Naive B cell (primary cell): ENCODE measurements at regions not wholly inside any gene's neighbourhood (a gene's known extent, or its start where the extent isn't known, plus 50 kb on each side); places are given as distances from the start of the nearest gene placed in this dataset.
A peak's percentile ranks its signal among the peaks of the same experiment; 100 is the strongest.

Source experiments
- ATAC-seq, 2 donors: fragments of 150-1000 bp; cut with Tn5 transposase; 2 replicates each; pipeline ENCODE4 v1.10.0; 2021; ENCODE audit warnings: low read depth in 2 of 2, mild to moderate bottlenecking in 2 of 2, moderate library complexity in 2 of 2
- DNase-seq: peaks from one replicate; pipeline ENCODE4 v3.0.0; 2022
- H3K27ac Mint-ChIP-seq, 6 donors: one replicate each; pipeline ENCODE4 v1.8.0; 2020 to 2022; ENCODE audit warnings: mild to moderate bottlenecking in 6 of 6, mixed read lengths in 6 of 6, moderate library complexity in 5 of 6, inconsistent platforms in 2 of 6
- H3K27me3 Mint-ChIP-seq, 3 donors: one replicate each; pipeline ENCODE4 v1.8.0; 2021 to 2022; ENCODE audit warnings: mixed read lengths in 3 of 3, mild to moderate bottlenecking in 1 of 3
- H3K36me3 Mint-ChIP-seq, 2 donors: one replicate each; pipeline ENCODE4 v1.8.0; 2020 to 2022; ENCODE audit warnings: mixed read lengths in 2 of 2, inconsistent platforms in 1 of 2, mild to moderate bottlenecking in 1 of 2
- H3K4me1 Mint-ChIP-seq, 3 donors: one replicate each; pipeline ENCODE4 v1.8.0; 2020 to 2022; ENCODE audit warnings: mixed read lengths in 3 of 3, inconsistent platforms in 1 of 3, mild to moderate bottlenecking in 1 of 3, moderate library complexity in 1 of 3
- H3K4me3 Mint-ChIP-seq, 8 donors: one replicate each; pipeline ENCODE4 v1.8.0; 2020 to 2022; ENCODE audit warnings: mild to moderate bottlenecking in 8 of 8, mixed read lengths in 8 of 8, moderate library complexity in 8 of 8, inconsistent platforms in 2 of 8
- H3K9me3 Mint-ChIP-seq, 7 donors: one replicate each; pipeline ENCODE4 v1.8.0; 2020 to 2022; ENCODE audit warnings: mixed read lengths in 7 of 7, mild to moderate bottlenecking in 5 of 7, inconsistent platforms in 2 of 7, moderate library complexity in 1 of 7

- H3K4me1 Mint-ChIP-seq = no peaks in the 10 kb centered on the region
- peaks cover 1 to 7% (median 5%) of the 10 kb centered on the region in 3 donors for H3K27me3 Mint-ChIP-seq
- peak overlapping the region in 1 of 6 donors; percentile 2 for H3K27ac Mint-ChIP-seq
- H3K36me3 Mint-ChIP-seq = no peaks in the 10 kb centered on the region
- DNase-seq = no peak
- no peak overlapping the region for H3K4me3 Mint-ChIP-seq
- peaks cover 4 to 15% (median 11%) of the 10 kb centered on the region in 7 donors for H3K9me3 Mint-ChIP-seq
- no peak for ATAC-seq
Observed at GRCh38 chr6:8535519-8535918, 100.2 kb upstream of the SLC35B3 start.

- peaks cover 0 to 7% (median 4%) of the 10 kb centered on the region in 3 donors for H3K27me3 Mint-ChIP-seq
- DNase-seq = no peak
- H3K27ac Mint-ChIP-seq = no peak overlapping the region
- ATAC-seq = no peak
- H3K4me3 Mint-ChIP-seq = no peak overlapping the region
- no peaks in the 10 kb centered on the region for H3K4me1 Mint-ChIP-seq
- no peaks in the 10 kb centered on the region for H3K36me3 Mint-ChIP-seq
- no peaks in the 10 kb centered on the region for H3K9me3 Mint-ChIP-seq
Observed at GRCh38 chr6:8530785-8531435, 95.6 kb upstream of the SLC35B3 start.

GRCh38 chr6:8529250-8529649 lies 93.9 kb upstream of the SLC35B3 start:
- Mint-ChIP-seq H3K27me3 (peaks cover 0 to 4% (median 0%) of the 10 kb centered on the region in 3 donors), H3K4me1 (no peaks in the 10 kb centered on the region), H3K27ac (no peak overlapping the region), H3K36me3 (no peaks in the 10 kb centered on the region), H3K9me3 (no peaks in the 10 kb centered on the region), H3K4me3 (no peak overlapping the region)
- ATAC-seq = no peak
- no peak for DNase-seq

- no peak overlapping the region for H3K4me3 Mint-ChIP-seq
Observed at GRCh38 chr6:8527818-8528217, 92.5 kb upstream of the SLC35B3 start.

GRCh38 chr6:8526624-8527023 lies 91.3 kb upstream of the SLC35B3 start:
- ATAC-seq (no peak), DNase-seq (no peak)
- Mint-ChIP-seq H3K4me1 (no peaks in the 10 kb centered on the region), H3K9me3 (peaks cover 0 to 12% (median 2%) of the 10 kb centered on the region in 7 donors), H3K27ac (peak overlapping the region in 1 of 6 donors; percentile 21), H3K36me3 (no peaks in the 10 kb centered on the region), H3K4me3 (no peak overlapping the region), H3K27me3 (peaks cover 0 to 4% (median 0%) of the 10 kb centered on the region in 3 donors)

More at GRCh38 chr6:8527818-8528217, 92.5 kb upstream of the SLC35B3 start:
- no peaks in the 10 kb centered on the region for H3K36me3 Mint-ChIP-seq
- H3K4me1 Mint-ChIP-seq = no peaks in the 10 kb centered on the region
- DNase-seq = no peak
- H3K27ac Mint-ChIP-seq = no peak overlapping the region
- H3K27me3 Mint-ChIP-seq = peaks cover 0 to 4% (median 0%) of the 10 kb centered on the region in 3 donors
- ATAC-seq = no peak
- H3K9me3 Mint-ChIP-seq = peaks cover 0 to 3% (median 0%) of the 10 kb centered on the region in 7 donors

- Mint-ChIP-seq H3K4me3 (no peak overlapping the region), H3K36me3 (no peaks in the 10 kb centered on the region), H3K4me1 (no peaks in the 10 kb centered on the region), H3K27me3 (peaks cover 0 to 1% (median 0%) of the 10 kb centered on the region in 3 donors), H3K9me3 (peaks cover 0 to 15% (median 5%) of the 10 kb centered on the region in 7 donors), H3K27ac (no peak overlapping the region)
- ATAC-seq (no peak), DNase-seq (no peak)
Observed at GRCh38 chr6:8525370-8525769, 90.0 kb upstream of the SLC35B3 start.

- ATAC-seq (no peak), DNase-seq (no peak)
- peaks cover 0 to 3% (median 0%) of the 10 kb centered on the region in 7 donors for H3K9me3 Mint-ChIP-seq
- peaks cover 0 to 8% (median 5%) of the 10 kb centered on the region in 3 donors for H3K27me3 Mint-ChIP-seq
- no peaks in the 10 kb centered on the region for H3K36me3 Mint-ChIP-seq
- H3K4me1 Mint-ChIP-seq = no peaks in the 10 kb centered on the region
- no peak overlapping the region for H3K4me3 Mint-ChIP-seq
- no peak overlapping the region for H3K27ac Mint-ChIP-seq
Observed at GRCh38 chr6:8513174-8513573, 77.8 kb upstream of the SLC35B3 start.

- H3K4me1 Mint-ChIP-seq = no peaks in the 10 kb centered on the region
- ATAC-seq (no peak), DNase-seq (no peak)
- H3K27ac Mint-ChIP-seq = no peak overlapping the region
- no peak overlapping the region for H3K4me3 Mint-ChIP-seq
- peaks cover 0 to 10% (median 4%) of the 10 kb centered on the region in 7 donors for H3K9me3 Mint-ChIP-seq
- peaks cover 0 to 10% (median 5%) of the 10 kb centered on the region in 3 donors for H3K27me3 Mint-ChIP-seq
- no peaks in the 10 kb centered on the region for H3K36me3 Mint-ChIP-seq
Observed at GRCh38 chr6:8507286-8507685, 71.9 kb upstream of the SLC35B3 start.

- no peak overlapping the region for H3K4me3 Mint-ChIP-seq
- DNase-seq = no peak
- no peaks in the 10 kb centered on the region for H3K4me1 Mint-ChIP-seq
- no peak overlapping the region for H3K27ac Mint-ChIP-seq
- peaks cover 0 to 9% (median 5%) of the 10 kb centered on the region in 3 donors for H3K27me3 Mint-ChIP-seq
- no peak for ATAC-seq
- H3K36me3 Mint-ChIP-seq = no peaks in the 10 kb centered on the region
- H3K9me3 Mint-ChIP-seq = peaks cover 0 to 10% (median 4%) of the 10 kb centered on the region in 7 donors
Observed at GRCh38 chr6:8506126-8506525, 70.8 kb upstream of the SLC35B3 start.

- ATAC-seq (no peak), DNase-seq (no peak)
- H3K9me3 Mint-ChIP-seq = peaks cover 0 to 26% (median 9%) of the 10 kb centered on the region in 7 donors
- H3K27me3 Mint-ChIP-seq = peaks cover 0 to 10% (median 5%) of the 10 kb centered on the region in 3 donors
- no peak overlapping the region for H3K4me3 Mint-ChIP-seq
- H3K36me3 Mint-ChIP-seq = no peaks in the 10 kb centered on the region
- no peak overlapping the region for H3K27ac Mint-ChIP-seq
- H3K4me1 Mint-ChIP-seq = no peaks in the 10 kb centered on the region
Observed at GRCh38 chr6:8499540-8499939, 64.2 kb upstream of the SLC35B3 start.

- Mint-ChIP-seq H3K27ac (no peak overlapping the region), H3K4me1 (no peaks in the 10 kb centered on the region), H3K4me3 (no peak overlapping the region), H3K9me3 (peaks cover 0 to 26% (median 9%) of the 10 kb centered on the region in 7 donors), H3K36me3 (no peaks in the 10 kb centered on the region), H3K27me3 (peaks cover 0 to 10% (median 3%) of the 10 kb centered on the region in 3 donors)
- DNase-seq (no peak), ATAC-seq (no peak)
Observed at GRCh38 chr6:8494730-8495129, 59.4 kb upstream of the SLC35B3 start.

- no peak overlapping the region for H3K4me3 Mint-ChIP-seq
- DNase-seq (no peak), ATAC-seq (no peak)
- H3K9me3 Mint-ChIP-seq = peaks cover 0 to 17% (median 7%) of the 10 kb centered on the region in 7 donors
- H3K27me3 Mint-ChIP-seq = peaks cover 3 to 10% (median 4%) of the 10 kb centered on the region in 3 donors
- H3K4me1 Mint-ChIP-seq = no peaks in the 10 kb centered on the region
- no peak overlapping the region for H3K27ac Mint-ChIP-seq
- H3K36me3 Mint-ChIP-seq = no peaks in the 10 kb centered on the region
Observed at GRCh38 chr6:8492536-8493133, 57.3 kb upstream of the SLC35B3 start.
